HuH-7.5 (cell line): ENCODE measurements at regions not wholly inside any gene's neighbourhood (a gene's known extent, or its start where the extent isn't known, plus 50 kb on each side); places are given as distances from the start of the nearest gene placed in this dataset.
"Not testable (repeated sequence)": the region's sequence is repeated elsewhere in the genome, so short reads cannot be mapped to it uniquely, and the experiment has no call there.

Source experiments
- DNase-seq: peaks from one replicate; pipeline ENCODE4 v3.0.0; 2011; ENCODE audit warnings: low spot score

- DNase-seq: peak; percentile 3
Observed at GRCh38 chr5:100479079-100479688, 56.0 kb upstream of the FAM174A start.

DNA sequence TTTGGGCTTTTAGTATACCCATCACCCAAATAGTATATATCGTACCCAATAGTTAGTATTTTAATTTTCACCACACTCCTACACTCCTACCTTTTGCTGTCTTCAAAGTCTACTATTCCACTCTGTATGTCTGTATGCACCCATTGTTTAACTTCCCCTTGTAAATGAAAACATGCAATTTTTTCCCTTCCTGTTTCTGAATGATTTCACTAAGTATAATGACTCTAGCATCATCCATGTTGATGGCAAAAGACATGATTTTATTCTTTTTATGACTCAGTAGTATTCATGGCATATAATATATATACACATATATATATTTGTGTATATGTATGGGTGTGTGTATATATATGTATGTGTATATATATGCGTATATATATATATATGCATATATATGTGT is 63.1 kb upstream of the FAM174A start:
- no peak for DNase-seq

GRCh38 chr5:100469767-100470166 is 65.4 kb upstream of the FAM174A start:
- no peak for DNase-seq

DNA sequence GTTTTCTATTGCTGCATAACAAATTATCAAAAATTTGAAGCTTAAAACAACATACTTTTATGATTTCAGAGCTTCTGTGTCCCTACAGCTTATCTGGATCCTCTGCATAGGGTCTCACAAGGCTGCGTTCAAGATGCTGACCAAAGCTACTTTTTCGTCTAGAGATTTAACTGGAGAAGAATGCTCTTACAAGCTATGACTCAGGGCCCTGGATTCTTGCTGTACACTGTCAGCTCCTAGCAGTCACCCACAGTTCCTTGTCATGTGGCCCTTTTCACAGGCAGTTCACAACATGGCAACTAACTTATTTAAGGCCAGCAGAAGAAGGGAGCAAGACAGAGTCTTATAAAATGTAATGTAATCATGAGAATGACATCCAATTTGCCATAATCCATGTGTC is 70.8 kb upstream of the FAM174A start:
- DNase-seq: no peak

DNA sequence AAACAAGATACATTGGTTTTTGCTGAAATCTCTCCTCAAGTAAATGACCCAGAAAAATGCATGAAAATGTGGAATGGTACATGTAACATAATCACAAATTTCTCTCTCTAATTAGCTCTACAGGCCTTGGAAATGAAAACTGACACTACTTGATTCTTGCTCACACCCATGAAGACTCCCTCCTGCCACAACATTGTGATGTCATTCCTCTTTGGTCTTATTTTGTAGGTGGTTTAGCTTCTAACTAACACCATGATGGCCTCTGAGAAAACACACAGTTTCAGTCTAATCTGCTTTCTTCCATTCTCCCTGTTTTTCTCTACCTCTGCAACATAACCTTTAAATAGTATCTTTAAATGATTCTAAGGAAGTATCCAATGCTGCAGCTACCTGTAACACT is 78.6 kb upstream of the FAM174A start:
- DNase-seq: no peak

DNA sequence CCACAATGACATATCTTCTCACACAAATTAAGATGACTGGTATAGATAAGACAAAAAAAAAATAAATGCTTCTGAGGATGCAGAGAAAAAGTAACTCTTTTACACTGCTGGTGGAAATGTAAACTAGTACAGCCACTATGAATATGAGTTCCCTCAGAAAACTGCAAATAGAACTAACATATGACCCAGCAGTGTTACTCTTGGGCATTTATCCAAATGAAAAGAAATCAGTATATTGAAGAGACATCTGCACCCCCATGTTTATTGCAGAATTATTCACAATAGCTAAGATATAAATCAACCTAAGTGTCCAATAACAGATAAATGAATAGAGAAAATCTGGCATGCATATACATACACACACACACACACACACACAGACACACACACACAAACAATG is 83.0 kb upstream of the FAM174A start:
- DNase-seq: no peak

DNA sequence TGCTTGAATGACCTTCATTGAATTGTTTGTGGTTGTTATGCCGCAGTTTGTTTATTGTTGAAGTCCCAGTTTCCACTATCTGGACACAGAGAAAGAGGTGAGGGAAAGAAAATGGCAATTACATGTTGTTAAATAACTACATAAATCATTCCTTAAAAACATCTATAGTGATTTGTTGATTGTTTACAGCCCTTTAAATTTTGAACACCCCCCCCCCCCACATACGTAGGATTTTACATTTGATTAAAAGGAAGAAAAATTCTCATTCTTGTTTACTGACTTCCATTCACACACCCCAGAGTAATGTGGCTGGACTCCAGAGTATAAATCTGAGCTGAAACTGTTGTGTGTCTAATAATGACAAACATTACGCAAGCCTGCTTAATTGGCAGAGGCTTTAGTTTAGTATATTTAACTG is 87.1 kb upstream of the FAM174A start:
- DNase-seq: no peak

DNA sequence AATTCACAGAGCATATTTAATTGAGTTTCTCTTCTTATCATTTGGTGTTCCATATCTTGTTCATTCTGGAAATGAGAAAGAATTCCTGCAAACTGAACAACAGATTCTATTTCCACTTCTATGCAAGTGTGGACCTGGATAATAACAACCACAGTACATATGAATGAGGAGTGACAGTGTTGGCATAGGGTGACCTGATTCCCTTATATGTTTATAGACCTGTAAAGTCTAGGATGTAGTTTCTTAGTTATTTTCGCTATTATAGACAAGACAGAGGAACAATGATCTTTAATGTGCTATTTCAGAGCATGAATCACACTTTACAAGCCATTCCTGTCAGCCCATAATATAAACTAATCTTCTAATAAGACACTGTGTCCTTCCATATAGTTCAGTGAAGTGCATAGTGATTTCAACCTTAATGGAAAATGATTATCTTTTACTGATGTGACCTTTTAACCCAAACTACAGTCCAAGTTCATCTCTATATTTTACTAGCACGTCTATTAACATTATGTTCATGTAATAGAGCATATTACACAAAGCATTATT is 88.2 kb upstream of the FAM174A start:
- no peak for DNase-seq

- DNase-seq: no peak
Observed at GRCh38 chr5:100444961-100445360, 90.2 kb upstream of the FAM174A start.

GRCh38 chr5:100434815-100435214 is 100.4 kb upstream of the FAM174A start:
- no peak for DNase-seq

DNA sequence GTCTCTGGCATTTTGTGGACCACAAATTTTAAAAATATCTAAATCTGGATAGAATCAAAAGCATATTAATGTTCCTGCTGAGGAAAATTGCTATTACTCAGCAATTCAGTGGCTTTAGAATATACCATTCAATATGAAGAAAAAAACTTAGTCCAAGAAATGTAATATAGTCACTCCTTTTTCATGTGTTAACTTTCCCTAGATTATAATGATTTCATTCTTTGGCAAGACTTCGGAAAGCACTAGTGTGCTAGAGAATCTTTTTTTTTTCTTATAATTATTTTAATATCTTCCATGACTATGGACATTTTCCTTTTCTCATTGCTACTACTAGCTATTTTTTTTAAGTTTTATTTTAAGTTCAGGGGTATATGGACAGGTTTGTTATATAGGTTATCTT is 102.4 kb upstream of the FAM174A start:
- no peak for DNase-seq

- DNase-seq: no peak
Observed at GRCh38 chr5:100430268-100431195, 104.6 kb upstream of the FAM174A start.

DNA sequence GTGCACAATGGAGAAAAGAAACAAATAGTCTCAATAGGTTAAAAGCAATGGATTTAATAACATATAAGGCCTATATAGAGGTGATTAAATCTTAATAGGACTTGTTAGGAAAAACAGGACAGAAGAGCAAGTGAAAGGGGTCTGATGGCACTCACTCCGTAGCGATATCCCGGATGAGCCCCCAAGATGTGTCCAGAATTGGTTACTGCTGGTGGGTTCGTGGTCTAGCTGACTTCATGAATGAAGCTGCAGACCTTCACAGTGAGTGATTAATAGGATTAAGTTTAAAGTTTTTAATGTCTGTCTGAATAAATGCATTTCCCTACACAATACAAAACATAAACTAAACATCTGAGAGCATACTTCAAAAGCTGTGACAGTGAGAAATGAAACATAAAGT is 110.4 kb upstream of the FAM174A start:
- no peak for DNase-seq

- DNase-seq: no peak
Observed at GRCh38 chr5:100424017-100424416, 111.2 kb upstream of the FAM174A start.

DNA sequence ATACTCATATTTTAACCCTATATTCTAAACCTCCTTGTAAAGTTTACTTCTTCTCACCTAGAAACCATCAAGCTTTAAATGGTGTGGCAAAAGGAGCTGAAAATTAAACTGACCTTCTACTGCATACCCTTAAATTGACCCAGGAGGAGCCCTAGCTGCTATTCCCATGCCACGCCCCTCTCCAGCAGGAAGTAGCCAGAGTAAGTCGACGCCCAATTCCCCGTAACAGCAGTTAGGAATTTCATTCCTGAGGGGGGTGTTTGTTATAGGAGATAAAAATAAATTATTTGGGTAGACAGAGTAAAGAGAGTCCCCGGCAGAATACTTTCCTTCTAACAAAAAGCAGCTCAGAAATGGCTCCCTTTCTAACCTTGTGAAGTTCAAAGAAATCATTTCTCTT is 111.8 kb upstream of the FAM174A start:
- DNase-seq: no peak

DNA sequence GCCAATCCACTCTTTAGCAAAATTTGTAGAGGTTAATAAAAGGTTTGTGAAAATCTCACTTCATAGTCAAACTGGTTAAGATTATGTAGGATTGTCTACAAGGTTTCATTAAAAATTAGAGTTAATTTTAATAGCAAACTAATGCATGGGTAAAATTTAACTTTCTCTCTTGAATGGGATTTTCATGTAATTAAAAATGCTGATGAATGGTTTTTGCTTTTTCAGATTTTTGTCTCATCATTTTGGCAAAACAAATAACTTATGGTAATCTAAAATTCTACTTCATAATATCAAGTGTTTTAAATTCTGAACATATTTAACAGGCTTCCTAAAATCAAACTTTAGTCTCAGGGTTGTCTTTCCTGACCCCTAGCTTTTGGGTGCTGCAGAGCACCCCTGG is 113.8 kb upstream of the FAM174A start:
- DNase-seq: no peak

DNA sequence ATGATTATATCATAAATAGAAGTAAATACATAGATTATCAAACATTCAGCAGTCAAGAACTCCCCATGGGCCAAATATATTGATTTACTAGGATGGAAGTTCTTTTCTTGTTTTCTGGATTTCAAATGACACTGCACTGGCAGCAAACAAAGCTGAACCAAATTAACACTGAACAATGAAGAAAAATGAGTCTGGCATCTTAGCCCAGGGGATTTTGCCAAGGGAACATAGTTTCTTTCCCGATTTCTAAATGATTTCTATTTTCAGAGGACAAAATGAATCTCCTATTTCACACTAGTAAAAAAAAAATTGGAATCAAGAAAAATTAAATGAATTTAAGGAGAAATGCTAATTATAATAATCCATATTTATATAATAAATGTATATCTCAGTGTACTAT is 116.9 kb upstream of the FAM174A start:
- DNase-seq: no peak

DNA sequence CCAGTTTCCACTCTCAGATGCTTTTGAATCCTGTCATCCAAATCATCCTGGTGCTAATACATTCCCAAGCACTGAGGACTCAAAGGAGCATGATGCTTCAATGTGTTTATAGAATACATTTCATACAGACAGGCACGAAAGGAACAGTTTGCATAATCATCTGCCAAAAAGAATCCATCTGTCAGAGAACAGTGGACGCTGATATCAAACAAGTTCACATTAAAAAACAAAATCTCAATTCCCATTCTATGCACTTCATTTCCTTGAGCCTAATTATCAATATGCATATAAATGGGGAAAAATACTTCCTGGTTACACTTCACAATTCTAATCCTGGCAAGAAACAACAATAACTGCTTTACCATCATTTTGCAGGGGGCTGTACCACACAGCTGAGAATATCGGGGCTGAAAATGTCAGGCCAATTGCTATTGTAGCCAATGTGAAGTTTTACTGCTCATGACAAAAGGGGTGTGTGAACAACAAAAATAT is 125.5 kb upstream of the FAM174A start:
- DNase-seq: no peak

DNA sequence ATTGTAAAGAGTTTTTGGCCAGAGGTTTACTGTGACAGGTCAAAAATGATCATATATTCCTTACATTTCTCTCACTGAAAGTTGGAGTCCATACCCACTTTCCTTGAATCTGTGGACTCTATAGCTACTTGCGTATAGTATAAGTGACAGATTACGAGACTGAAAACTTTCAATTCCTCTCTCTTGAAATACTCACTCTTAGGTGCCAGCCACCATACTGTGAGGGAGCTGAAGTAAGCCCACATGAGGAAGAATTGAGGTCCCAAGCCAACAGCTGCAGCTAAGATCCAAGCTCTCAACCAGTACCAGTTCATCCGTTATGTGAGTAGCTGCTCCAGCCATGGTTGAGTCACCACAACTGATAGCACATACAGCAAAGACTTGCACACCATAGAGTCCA is 128.1 kb upstream of the FAM174A start:
- no peak for DNase-seq

GRCh38 chr5:100406640-100407039 is 128.5 kb upstream of the FAM174A start:
- no peak for DNase-seq

DNA sequence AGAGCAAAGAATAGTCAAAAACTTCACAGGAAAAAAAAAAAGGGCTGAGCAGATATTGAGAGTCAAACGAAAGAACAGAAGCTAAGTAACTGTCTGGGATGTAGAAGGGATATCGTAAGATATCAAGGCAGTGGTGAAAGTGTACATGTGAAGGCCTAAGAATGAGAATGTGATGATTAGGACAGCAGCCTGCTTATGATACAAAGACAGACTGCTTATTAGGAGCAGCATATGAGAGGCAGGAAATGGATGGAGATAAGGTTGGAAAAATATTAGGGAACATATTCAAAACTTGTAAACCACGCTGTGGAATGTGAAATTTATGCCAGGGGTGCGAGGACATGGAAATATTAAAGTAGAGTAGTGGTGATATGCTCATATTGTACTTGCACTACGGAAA is 133.1 kb upstream of the FAM174A start:
- DNase-seq: no peak

DNA sequence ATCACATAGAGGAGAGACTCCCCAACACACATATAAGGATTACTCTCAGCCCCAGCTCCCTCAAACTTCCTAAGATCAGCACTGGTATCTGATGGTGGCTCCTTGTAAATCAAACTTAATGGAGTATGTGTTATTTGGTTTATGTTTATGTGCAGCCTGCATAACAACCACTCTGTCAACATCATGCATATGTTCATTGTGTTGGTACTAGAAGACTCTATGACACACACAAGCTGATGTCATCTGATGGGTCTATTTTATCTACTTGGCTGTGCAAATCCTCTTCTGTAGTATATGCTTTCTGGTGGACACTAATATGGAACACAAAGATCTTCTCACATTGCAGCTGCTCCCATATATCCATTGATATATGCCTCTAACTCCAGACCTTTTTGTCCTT is 134.0 kb upstream of the FAM174A start:
- DNase-seq: no peak

DNA sequence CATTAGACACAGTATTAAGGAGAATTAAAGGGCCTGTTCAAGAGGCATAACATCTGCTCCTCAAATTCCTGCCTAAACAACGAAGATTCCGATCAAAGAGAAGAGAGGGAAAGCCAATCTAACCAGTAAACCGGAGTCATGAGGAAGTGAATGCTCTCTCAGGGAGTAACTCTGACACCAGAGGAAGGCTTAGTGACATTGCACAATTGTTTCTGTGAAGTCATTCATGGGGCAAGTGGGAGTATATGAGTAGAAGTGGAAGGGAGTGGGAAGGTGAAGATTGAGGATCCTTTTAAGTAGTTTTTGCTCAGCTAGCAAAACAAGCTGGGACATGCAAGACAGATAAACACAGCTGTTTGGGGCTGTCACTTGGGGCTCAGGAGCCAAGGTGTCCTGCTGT is 136.4 kb upstream of the FAM174A start:
- not testable (repeated sequence) for DNase-seq
